Lung (tissue), 11 donors: ENCODE measurements at regions not wholly inside any gene's neighbourhood (a gene's known extent, or its start where the extent isn't known, plus 50 kb on each side); places are given as distances from the start of the nearest gene placed in this dataset.

ENCODE experiments used
- ATAC-seq: fragments of 200-7000 bp; cut with Tn5 transposase; one replicate; pipeline ENCODE4 v1.9.1; 2020; ENCODE audit warnings: moderate number of reproducible peaks; ENCODE audit not compliant: insufficient read depth, low FRiP score
- DNase-seq, 3 donors: peaks; one replicate each; pipeline ENCODE4 v3.0.0-alpha.2; 2013 to 2017
- H3K27ac ChIP-seq, 2 donors: one replicate each; pipeline ENCODE4 v1.5.1; 2013; ENCODE audit warnings: mild to moderate bottlenecking in 2 of 2, moderate library complexity in 2 of 2, control low read depth in 1 of 2, inconsistent platforms in 1 of 2, low read depth in 1 of 2, low read length in 1 of 2
- H3K27me3 ChIP-seq, 3 donors: one replicate each; pipeline ENCODE4 v1.5.1; 2013; ENCODE audit warnings: low read length in 2 of 3; ENCODE audit not compliant: control insufficient read depth in 3 of 3, insufficient read depth in 3 of 3
- H3K36me3 ChIP-seq, 4 donors: one replicate each; pipeline ENCODE4 v1.5.1; 2013; ENCODE audit warnings: low read length in 4 of 4, mild to moderate bottlenecking in 1 of 4, moderate library complexity in 1 of 4; ENCODE audit not compliant: control insufficient read depth in 4 of 4, insufficient read depth in 4 of 4
- H3K4me1 ChIP-seq, 5 donors: one replicate each; pipeline ENCODE4 v1.5.1; 2013; ENCODE audit warnings: low read length in 5 of 5, mild to moderate bottlenecking in 2 of 5, moderate library complexity in 1 of 5; ENCODE audit not compliant: control insufficient read depth in 5 of 5, insufficient read depth in 5 of 5
- H3K4me3 ChIP-seq: one replicate; pipeline ENCODE4 v1.5.1; 2013; ENCODE audit warnings: mild to moderate bottlenecking, control low read depth, moderate library complexity
- H3K9ac ChIP-seq, 2 donors: one replicate each; pipeline ENCODE4 v1.5.1; 2013; ENCODE audit warnings: low read length in 2 of 2, control low read depth in 1 of 2; ENCODE audit not compliant: insufficient read depth in 1 of 2
- H3K9me3 ChIP-seq, 4 donors: one replicate each; pipeline ENCODE4 v1.5.1; 2013; ENCODE audit warnings: low read length in 3 of 4, mild to moderate bottlenecking in 1 of 4, moderate library complexity in 1 of 4; ENCODE audit not compliant: control insufficient read depth in 4 of 4, insufficient read depth in 3 of 4
- CTCF ChIP-seq: IDR thresholded peaks from 2 replicates; pipeline ENCODE4 v1.5.1; 2012; ENCODE audit warnings: mild to moderate bottlenecking; ENCODE audit errors: control extremely low read depth, extremely low read depth
- WGBS, 2 donors: extraction: QIAGEN DNeasy Blood & Tissue Kit; methylation state at CpG; one replicate each; pipeline ENCODE4 v1.1.7; 2013; 5-methylcytosine and 5-hydroxymethylcytosine counted together
- donor health status: control.
- donor health status: control.
- donor health status: Bipolar disorder and iron deficiency.
- donor health status: healthy.
- donor health status: DM: yes; HTN: yes; CAD: no.

- no peaks in the 10 kb centered on the region for H3K36me3 ChIP-seq
- WGBS, 2 donors: 57% methylated on average over 2 of the region's 2 CpGs
- no peak overlapping the region for H3K27ac ChIP-seq
- H3K4me3 ChIP-seq: no peak overlapping the region
- no peak for ATAC-seq
- no peak for DNase-seq
- no peaks in the 10 kb centered on the region for H3K9me3 ChIP-seq
- TF ChIP-seq CTCF: no peak
- H3K9ac ChIP-seq: no peak overlapping the region
- no peaks in the 10 kb centered on the region for H3K27me3 ChIP-seq
- H3K4me1 ChIP-seq: no peaks in the 10 kb centered on the region
Measured at GRCh38 chr5:29770936-29771335, 1422.5 kb upstream of the CDH6 start.

- no peak overlapping the region for H3K4me3 ChIP-seq
- H3K9me3 ChIP-seq: no peaks in the 10 kb centered on the region
- ATAC-seq (no peak), DNase-seq (no peak)
- no peaks in the 10 kb centered on the region for H3K4me1 ChIP-seq
- H3K9ac ChIP-seq: no peak overlapping the region
- H3K27ac ChIP-seq: no peak overlapping the region
- no peaks in the 10 kb centered on the region for H3K36me3 ChIP-seq
- no peak for TF ChIP-seq CTCF
- H3K27me3 ChIP-seq: no peaks in the 10 kb centered on the region
- WGBS, 2 donors: 93% methylated on average over 5 of the region's 5 CpGs
Measured at GRCh38 chr5:29769474-29769873, 1424.0 kb upstream of the CDH6 start.

- no peaks in the 10 kb centered on the region for H3K4me1 ChIP-seq
- H3K9ac ChIP-seq: no peak overlapping the region
- H3K27me3 ChIP-seq: no peaks in the 10 kb centered on the region
- no peak overlapping the region for H3K4me3 ChIP-seq
- H3K9me3 ChIP-seq: peaks cover 0 to 3% (median 0%) of the 10 kb centered on the region in 4 donors
- DNase-seq: peak in 1 of 3 donors; percentile 7
- no peak for ATAC-seq
- no peak overlapping the region for H3K27ac ChIP-seq
- no peak for TF ChIP-seq CTCF
- WGBS, 2 donors: 39 to 72% methylated on average over 3 of the region's 3 CpGs
- no peaks in the 10 kb centered on the region for H3K36me3 ChIP-seq
Measured at GRCh38 chr5:29758986-29759421, 1434.5 kb upstream of the CDH6 start.

GRCh38 chr5:29750453-29750852 lies 1443.0 kb upstream of the CDH6 start:
- Histone ChIP-seq H3K9ac (no peak overlapping the region), H3K36me3 (no peaks in the 10 kb centered on the region), H3K4me3 (no peak overlapping the region), H3K4me1 (no peaks in the 10 kb centered on the region), H3K9me3 (peaks cover 0 to 4% (median 0%) of the 10 kb centered on the region in 4 donors), H3K27me3 (no peaks in the 10 kb centered on the region), H3K27ac (no peak overlapping the region)
- ATAC-seq (no peak), DNase-seq (no peak)
- no peak for TF ChIP-seq CTCF
- 52 to 70% methylated on average over 2 of the region's 2 CpGs for WGBS, 2 donors
